Fibroblast of peridontal ligament (primary cell): ENCODE measurements at regions not wholly inside any gene's neighbourhood (a gene's known extent, or its start where the extent isn't known, plus 50 kb on each side); places are given as distances from the start of the nearest gene placed in this dataset.
"Not testable (repeated sequence)": the region's sequence is repeated elsewhere in the genome, so short reads cannot be mapped to it uniquely, and the experiment has no call there.

Experiments used
- DNase-seq: peaks from one replicate; pipeline ENCODE4 v3.0.0-alpha.2; 2010; ENCODE audit errors: extremely low read depth

GRCh38 chr6:130610303-130610702, 216.9 kb upstream of the SMLR1 start:
- DNase-seq = no peak

DNA sequence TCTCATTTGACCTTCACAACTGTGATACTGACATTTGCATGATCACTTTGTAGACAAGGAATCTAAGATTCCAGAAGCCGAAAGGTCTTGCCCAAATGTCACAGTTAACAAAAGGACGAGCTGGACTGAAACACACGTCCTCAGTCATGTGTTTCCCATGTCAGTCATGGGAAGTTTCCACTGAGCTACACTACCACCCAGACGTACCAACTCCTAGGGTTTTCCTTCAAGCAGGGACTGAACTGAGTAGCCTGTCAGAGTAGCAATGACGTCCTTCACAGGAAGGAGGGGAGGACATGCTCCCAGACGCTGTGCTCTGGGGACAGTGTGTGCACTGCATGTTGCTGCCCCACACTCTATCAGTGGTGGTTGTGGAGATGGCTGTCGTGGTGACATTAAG, 215.8 kb upstream of the SMLR1 start:
- no peak for DNase-seq

DNA sequence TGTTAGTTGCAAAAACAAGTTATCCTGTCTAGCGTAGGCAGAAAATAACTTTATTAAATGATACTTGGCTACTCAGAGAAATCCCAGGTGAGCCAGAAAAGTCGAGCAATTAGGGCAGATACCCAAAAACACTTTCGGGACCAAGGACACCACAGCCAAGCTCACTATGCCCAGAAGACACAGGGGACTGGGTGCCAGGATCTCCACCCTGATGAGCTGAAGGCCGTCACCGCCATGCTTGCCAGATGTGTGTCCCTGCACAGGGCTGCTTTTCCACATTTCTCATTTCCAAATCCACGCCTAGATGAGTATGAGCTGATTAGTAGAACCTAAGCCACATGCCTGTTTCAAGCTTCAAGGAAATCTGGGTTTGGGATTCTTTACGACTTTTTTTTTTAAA, 214.0 kb upstream of the SMLR1 start:
- no peak for DNase-seq

DNA sequence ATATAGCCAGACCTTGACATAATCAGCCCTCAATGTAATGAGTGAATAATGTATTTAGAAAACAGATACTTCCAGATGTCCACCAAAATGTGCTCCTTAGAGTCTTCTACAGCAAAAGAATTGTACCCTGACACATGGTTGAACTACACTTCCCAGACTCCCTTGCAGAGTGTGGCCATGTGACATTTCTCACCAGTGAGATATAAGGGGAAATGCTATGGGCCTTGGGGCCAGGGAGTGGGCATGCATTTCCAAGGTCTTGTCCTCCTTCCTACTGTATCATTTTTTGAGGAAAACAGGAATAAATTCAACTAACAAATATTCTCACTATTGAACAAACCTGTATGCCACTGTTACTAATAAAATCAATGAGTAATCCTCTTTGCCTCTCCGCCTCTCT, 211.4 kb upstream of the SMLR1 start:
- DNase-seq = no peak

GRCh38 chr6:130617658-130618057, 209.5 kb upstream of the SMLR1 start:
- DNase-seq = no peak

GRCh38 chr6:130618806-130619205, 208.4 kb upstream of the SMLR1 start:
- not testable (repeated sequence) for DNase-seq

GRCh38 chr6:130620338-130620781, 206.8 kb upstream of the SMLR1 start:
- DNase-seq = peak; percentile 35

- DNase-seq = no peak
These were observed 205.1 kb upstream of the SMLR1 start for GRCh38 chr6:130622142-130622541.

GRCh38 chr6:130624046-130624445, 203.2 kb upstream of the SMLR1 start:
- peak; percentile 17 for DNase-seq

GRCh38 chr6:130625825-130626527, 201.2 kb upstream of the SMLR1 start:
- DNase-seq = peak; percentile 83

- DNase-seq = no peak
These were observed 198.3 kb upstream of the SMLR1 start for GRCh38 chr6:130628862-130629261.

DNA sequence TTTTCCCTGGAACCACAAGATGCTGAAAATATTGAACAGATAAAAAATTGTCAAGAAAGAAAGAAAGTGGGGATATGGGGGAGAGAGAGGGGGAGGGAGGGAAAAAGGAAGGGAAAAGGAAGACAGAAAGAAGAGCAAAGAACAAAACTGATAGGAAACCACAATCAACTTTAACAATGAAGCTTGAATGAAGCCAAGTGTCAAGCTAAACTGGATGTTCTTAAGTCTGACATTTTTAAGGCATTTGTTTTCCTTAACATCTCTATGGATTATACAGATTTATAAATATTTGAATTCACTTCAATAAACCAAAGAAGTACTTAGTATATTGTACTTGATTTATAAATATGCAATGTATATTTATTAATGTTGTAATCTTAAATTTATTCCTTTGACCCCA, 197.6 kb upstream of the SMLR1 start:
- DNase-seq = no peak

DNA sequence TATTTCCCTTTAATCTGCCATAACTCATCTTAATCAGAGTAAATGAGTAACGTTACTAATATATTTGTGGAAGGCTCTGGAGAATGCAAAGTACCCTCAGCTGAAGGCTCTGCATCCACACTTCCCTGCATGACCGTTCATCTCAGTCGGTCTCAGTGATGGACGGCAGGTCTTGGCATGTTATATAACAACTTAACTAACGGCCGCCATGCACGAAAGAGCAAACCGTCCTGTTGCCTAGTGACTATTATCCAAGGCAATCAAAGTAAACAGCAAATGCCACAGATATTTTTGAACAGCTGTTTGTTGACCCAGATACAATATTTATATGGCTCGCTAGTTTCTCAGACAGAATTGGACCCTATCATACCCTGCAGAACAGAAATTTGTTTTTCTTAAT, 194.9 kb upstream of the SMLR1 start:
- DNase-seq = peak; percentile 62

DNA sequence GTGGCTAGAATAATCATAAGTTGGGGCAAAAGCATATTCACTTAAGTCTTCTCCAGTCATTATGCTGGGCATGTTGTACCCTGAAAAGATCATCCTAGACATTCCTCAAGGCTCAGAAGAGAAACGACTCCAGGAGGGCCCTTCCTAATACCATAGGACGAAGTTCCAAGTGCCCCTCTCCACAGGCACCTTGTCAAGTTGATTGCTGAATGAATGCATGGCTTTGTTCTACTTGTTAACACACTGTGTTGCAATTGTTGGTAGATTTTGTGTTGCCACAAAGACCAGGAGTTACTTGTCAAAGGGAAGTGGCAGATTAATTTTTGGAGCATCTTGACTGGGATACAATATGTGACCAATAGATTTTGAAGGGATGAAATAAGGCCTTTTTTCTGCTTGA, 194.3 kb upstream of the SMLR1 start:
- DNase-seq = no peak

GRCh38 chr6:130643361-130643760, 183.8 kb upstream of the SMLR1 start:
- DNase-seq = no peak

DNA sequence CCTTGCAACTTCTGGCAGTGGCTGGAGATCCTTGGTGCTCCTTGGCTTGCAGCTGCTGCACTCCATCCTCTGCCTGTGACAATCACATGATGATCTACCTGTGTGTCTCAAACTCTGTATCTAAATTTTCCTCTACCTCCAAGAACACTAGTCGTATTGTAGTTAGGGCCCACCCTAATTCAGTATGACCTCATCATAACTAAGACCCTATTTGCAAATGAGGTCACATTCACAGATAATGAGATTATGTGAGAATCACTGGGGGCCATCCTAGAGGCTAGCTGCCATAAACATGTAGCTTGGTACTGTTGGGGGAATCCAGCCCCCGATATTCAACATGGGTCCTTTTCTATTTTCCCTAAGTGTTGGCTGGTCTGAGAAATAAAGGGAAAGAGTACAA, 183.0 kb upstream of the SMLR1 start:
- DNase-seq = no peak

DNA sequence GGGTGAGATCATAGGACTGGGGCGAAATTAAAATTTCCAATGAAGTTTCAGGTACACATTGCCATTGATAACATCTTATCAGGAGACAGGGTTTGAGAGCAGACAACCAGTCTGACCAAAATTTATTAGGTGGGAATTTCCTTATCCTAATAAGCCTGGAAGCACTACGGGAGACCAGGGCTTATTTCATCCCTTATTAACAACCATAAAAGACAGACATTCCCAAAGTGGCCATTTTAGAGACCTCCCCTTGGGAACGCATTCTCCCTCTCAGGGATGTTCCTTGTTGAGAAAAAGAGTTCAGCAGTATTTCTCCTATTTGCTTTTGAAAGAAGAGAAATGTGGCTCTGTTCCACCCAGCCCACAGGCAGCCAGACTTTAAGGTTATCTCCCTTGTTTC, 182.4 kb upstream of the SMLR1 start:
- not testable (repeated sequence) for DNase-seq

DNA sequence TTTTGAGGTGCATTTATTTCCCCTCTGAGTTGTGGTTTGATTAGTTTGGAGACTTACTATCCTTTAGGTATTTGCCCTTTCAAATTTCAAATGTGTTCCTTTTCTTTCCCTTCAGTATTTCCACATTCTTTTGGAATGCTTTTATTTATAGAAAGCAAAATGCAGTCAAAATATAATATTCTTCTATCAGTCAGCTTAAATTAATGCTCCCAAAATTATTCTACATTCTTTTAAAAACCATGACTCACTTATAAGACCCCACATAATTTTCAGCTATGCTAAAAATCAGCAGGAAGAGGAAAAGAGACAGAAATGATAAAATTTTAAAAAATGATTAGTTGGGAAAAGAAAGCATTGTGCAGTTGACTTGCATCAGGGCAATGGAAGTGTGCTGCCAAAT, 180.0 kb upstream of the SMLR1 start:
- DNase-seq = peak; percentile 65

- DNase-seq = peak; percentile 28
These were observed 171.6 kb upstream of the SMLR1 start for GRCh38 chr6:130655586-130655985.

DNA sequence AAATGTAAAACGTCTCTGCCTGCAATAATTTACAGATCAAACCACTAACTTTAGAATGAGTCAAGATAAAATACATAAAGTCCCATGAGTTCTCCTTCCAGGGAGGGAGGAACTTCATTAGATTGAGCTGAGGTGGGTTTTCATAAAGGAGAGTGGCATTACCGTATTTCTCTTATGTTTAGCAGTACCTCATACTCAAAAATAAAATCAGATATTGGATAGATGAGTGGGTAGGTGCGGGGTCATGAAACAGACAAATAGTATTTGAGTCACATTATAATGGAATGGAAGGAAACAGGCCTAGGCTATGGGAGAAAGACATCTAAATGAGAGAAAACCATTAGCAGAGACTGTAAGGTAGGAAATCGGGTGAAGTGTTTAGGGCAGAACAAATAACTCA, 166.1 kb upstream of the SMLR1 start:
- DNase-seq = no peak

DNA sequence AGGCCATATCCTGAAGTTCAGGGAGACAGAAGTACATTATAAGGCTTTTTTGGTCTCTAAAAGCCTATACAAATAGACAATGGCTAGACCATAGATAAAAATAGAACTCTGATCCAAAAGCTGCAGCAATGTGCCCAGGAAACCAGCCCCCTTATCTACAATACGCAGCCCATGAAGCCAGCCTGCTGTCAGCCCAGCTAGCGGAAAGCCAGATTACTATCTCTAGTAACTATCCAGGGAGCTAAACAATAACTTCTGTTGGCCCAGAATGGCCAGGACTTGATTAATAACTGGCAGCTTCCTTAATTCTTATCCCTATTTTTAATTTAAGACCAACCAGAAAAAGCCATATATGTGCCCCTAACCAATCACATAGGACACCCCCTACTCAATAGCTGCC, 160.4 kb upstream of the SMLR1 start:
- no peak for DNase-seq

DNA sequence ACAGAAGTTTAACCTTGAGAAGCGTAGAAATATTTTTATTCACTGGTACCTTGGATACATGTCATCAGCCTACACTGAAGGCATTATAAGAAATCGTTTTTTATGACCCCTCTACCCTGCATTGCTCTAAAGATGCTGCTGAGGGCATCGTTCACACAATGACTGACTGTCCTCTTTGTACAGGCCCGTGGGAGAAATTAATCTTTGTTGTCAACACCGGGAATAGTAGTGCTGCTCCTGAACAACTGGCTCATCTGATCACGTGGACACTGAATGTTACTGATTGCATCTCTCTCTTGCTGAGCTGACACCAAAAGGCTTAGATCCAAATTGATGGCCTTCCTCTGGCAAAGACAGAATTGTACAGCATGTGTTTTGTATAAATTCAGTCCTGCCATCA, 157.1 kb upstream of the SMLR1 start:
- no peak for DNase-seq

DNA sequence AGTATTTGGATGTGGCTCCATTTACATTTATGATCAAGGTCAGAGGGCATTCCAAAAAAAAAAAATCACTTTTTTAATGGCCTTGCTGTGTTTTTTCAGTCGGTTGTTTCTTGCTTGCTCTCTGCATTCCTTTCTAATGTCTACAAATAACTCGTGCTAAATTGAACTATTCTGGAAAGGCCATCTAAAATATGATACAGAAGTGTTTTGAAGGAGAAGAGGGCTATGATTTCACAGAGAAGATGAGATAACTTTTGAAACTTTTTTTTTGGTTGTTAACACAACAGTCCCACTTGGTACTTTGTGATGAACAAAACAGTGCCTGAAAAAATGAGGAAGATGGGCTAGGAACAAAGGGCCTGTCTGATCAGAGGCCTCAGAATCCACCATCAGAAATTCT, 156.1 kb upstream of the SMLR1 start:
- DNase-seq = peak; percentile 23

DNA sequence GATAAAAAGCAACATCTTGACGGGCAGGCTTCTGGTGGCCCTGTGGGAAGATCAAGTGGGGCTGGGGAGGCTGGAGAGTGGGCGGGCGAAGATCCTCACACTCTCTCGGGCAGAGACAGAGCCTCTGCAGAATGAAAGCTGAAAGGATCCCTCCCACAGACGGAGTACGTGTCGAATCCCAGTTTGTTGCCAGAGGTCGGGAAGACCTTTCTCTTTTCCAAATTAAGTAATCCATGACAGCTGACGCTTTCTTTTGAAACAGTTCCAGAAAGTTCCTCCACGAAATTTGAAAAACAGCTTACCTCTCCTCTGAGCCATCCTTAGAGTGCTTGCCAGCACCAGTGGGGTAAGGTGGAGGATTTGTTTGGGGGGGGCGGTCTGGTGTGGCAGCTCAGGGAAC, 155.6 kb upstream of the SMLR1 start:
- DNase-seq = no peak
